H1 (cell line): ENCODE measurements at regions not wholly inside any gene's neighbourhood (a gene's known extent, or its start where the extent isn't known, plus 50 kb on each side); places are given as distances from the start of the nearest gene placed in this dataset.

ENCODE experiments used
- CTCF ChIA-PET: fragments of 300-600 bp; sonication (Branson Sonifier 250); formaldehyde crosslinking; loops from one replicate; lab custom pipeline; 2021; ENCODE audit not compliant: partially characterized antibody; lab: Charles Lee
- POLR2A ChIA-PET: fragments of 300-600 bp; sonication (Branson Sonifier 250); formaldehyde crosslinking; loops from one replicate; lab custom pipeline; 2021; ENCODE audit warnings: inconsistent platforms; ENCODE audit not compliant: partially characterized antibody; lab: Charles Lee
- DNase-seq, 2 experiments: peaks; one replicate each; pipeline versions ENCODE4 v3.0.0 to v3.0.0-alpha.2; 2010 to 2022; ENCODE audit warnings: low spot score in 2 of 2, low read depth in 1 of 2, mixed read lengths in 1 of 2
- FAIRE-seq: peaks from 2 replicates; lab custom pipeline; 2011; peaks lifted over from hg19 to GRCh38; lab: Jason Lieb, UNC
- H2AFZ ChIP-seq: 2 replicates; pipeline ENCODE4 v1.8.1; 2012; ENCODE audit warnings: low read length, inconsistent platforms
- H2AK5ac ChIP-seq: 2 replicates; pipeline ENCODE4 v1.6.1; 2013; ENCODE audit warnings: low read depth, low read length
- H2BK120ac ChIP-seq: replicated peaks from 2 replicates; pipeline ENCODE3; 2013; ENCODE audit warnings: low read depth, low read length, inconsistent platforms
- H2BK12ac ChIP-seq: 2 replicates; pipeline ENCODE4 v1.6.1; 2013; ENCODE audit warnings: low read depth, low read length
- H2BK15ac ChIP-seq: 2 replicates; pipeline ENCODE4 v1.6.1; 2013; ENCODE audit warnings: low read length
- H2BK20ac ChIP-seq: 2 replicates; pipeline ENCODE4 v1.6.1; 2013; ENCODE audit warnings: low read length
- H2BK5ac ChIP-seq: 2 replicates; pipeline ENCODE4 v1.6.1; 2013; ENCODE audit warnings: low read depth, low read length
- H3K14ac ChIP-seq: 2 replicates; pipeline ENCODE4 v1.6.1; 2013; ENCODE audit warnings: inconsistent platforms; ENCODE audit not compliant: insufficient read length
- H3K18ac ChIP-seq: 2 replicates; pipeline ENCODE4 v1.6.1; 2013; ENCODE audit warnings: low read length; ENCODE audit errors: extremely low read depth
- H3K23ac ChIP-seq: 2 replicates; pipeline ENCODE4 v1.6.1; 2013; ENCODE audit warnings: inconsistent platforms; ENCODE audit not compliant: insufficient read length
- H3K23me2 ChIP-seq: 2 replicates; pipeline ENCODE4 v1.6.1; 2013; ENCODE audit warnings: low read depth, low read length
- H3K27ac ChIP-seq: 2 replicates; pipeline ENCODE4 v1.6.1; 2011; ENCODE audit warnings: low read depth, low read length, inconsistent platforms
- H3K27me3 ChIP-seq, 4 experiments: replicated peaks in 1 of 4; 1 replicate in 1 of 4; 2 replicates in 3 of 4; pipeline versions ENCODE4 v1.6.1 to v1.8.1; 2011 to 2013; ENCODE audit warnings: low read length in 3 of 4, mild to moderate bottlenecking in 3 of 4, inconsistent platforms in 2 of 4, mixed read lengths in 2 of 4, moderate library complexity in 1 of 4; ENCODE audit not compliant: control insufficient read depth in 3 of 4, insufficient read depth in 3 of 4; ENCODE audit errors: extremely low read depth in 1 of 4
- H3K36me3 ChIP-seq, 4 experiments: 2 replicates each; pipeline versions ENCODE4 v1.6.1 to v1.8.1; 2011 to 2013; ENCODE audit warnings: mild to moderate bottlenecking in 4 of 4, low read length in 3 of 4, moderate library complexity in 2 of 4, control low read depth in 1 of 4, inconsistent platforms in 1 of 4; ENCODE audit not compliant: insufficient read depth in 4 of 4, control insufficient read depth in 2 of 4
- H3K4ac ChIP-seq: replicated peaks from 2 replicates; pipeline ENCODE3; 2013; ENCODE audit warnings: low read length, low read depth, mixed read lengths, inconsistent platforms; ENCODE audit not compliant: insufficient read length
- H3K4me1 ChIP-seq, 4 experiments: replicated peaks in 1 of 4; 1 replicate in 1 of 4; 2 replicates in 3 of 4; pipeline versions ENCODE4 v1.6.1 to v1.8.1; 2011 to 2013; ENCODE audit warnings: low read length in 3 of 4, inconsistent platforms in 2 of 4, mixed read lengths in 1 of 4; ENCODE audit not compliant: insufficient read depth in 4 of 4, control insufficient read depth in 3 of 4
- H3K4me2 ChIP-seq, 2 experiments: 2 replicates each; pipeline versions ENCODE4 v1.6.1 to v1.8.1; 2011 to 2013; ENCODE audit warnings: low read depth in 2 of 2, low read length in 2 of 2, control low read depth in 1 of 2, inconsistent platforms in 1 of 2, mild to moderate bottlenecking in 1 of 2; ENCODE audit not compliant: insufficient read depth in 1 of 2
- H3K4me3 ChIP-seq, 4 experiments: fragments of 200-600, 300-600 bp in 1 of 4; sonication (generic), shearing (Covaris generic), sonication (Bioruptor Twin) in 1 of 4; 2 replicates each; pipeline versions ENCODE4 v1.5.1 to v1.8.1; 2011 to 2016; ENCODE audit warnings: low read length in 4 of 4, low read depth in 3 of 4, control low read depth in 2 of 4, inconsistent platforms in 2 of 4, mild to moderate bottlenecking in 2 of 4, mixed read lengths in 1 of 4, moderate library complexity in 1 of 4; ENCODE audit not compliant: insufficient read depth in 2 of 4; ENCODE audit errors: extremely low read depth in 1 of 4
- H3K56ac ChIP-seq: replicated peaks from 2 replicates; pipeline ENCODE3; 2013; ENCODE audit warnings: low read depth, mild to moderate bottlenecking, mixed read lengths, low read length, inconsistent platforms; ENCODE audit not compliant: insufficient read length
- H3K79me1 ChIP-seq: 2 replicates; pipeline ENCODE4 v1.6.1; 2013; ENCODE audit warnings: low read depth, low read length, control low read depth
- H3K79me2 ChIP-seq, 2 experiments: 2 replicates each; pipeline versions ENCODE4 v1.6.1 to v1.8.1; 2012 to 2013; ENCODE audit warnings: low read length in 2 of 2, mild to moderate bottlenecking in 2 of 2, inconsistent platforms in 1 of 2; ENCODE audit not compliant: insufficient read depth in 2 of 2, control insufficient read depth in 1 of 2
- H3K9ac ChIP-seq, 4 experiments: replicated peaks in 1 of 4; 1 replicate in 1 of 4; 2 replicates in 3 of 4; pipeline versions ENCODE4 v1.6.1 to v1.8.1; 2011 to 2013; ENCODE audit warnings: low read depth in 3 of 4, low read length in 3 of 4, control low read depth in 2 of 4, mild to moderate bottlenecking in 2 of 4, moderate library complexity in 2 of 4, inconsistent platforms in 1 of 4; ENCODE audit errors: extremely low read depth in 1 of 4
- H3K9me3 ChIP-seq, 2 experiments: 2 replicates each; pipeline versions ENCODE4 v1.6.1 to v1.8.1; 2012 to 2013; ENCODE audit warnings: mild to moderate bottlenecking in 2 of 2, moderate library complexity in 2 of 2, control low read depth in 1 of 2, inconsistent platforms in 1 of 2, low read depth in 1 of 2, low read length in 1 of 2, mixed read lengths in 1 of 2; ENCODE audit not compliant: insufficient read depth in 2 of 2
- H4K20me1 ChIP-seq, 2 experiments: replicated peaks in 1 of 2; 2 replicates each; pipeline versions ENCODE3 to v1.8.1; 2011 to 2013; ENCODE audit warnings: inconsistent platforms in 2 of 2, low read length in 2 of 2, mild to moderate bottlenecking in 1 of 2; ENCODE audit not compliant: insufficient read depth in 2 of 2, control insufficient read depth in 1 of 2
- H4K5ac ChIP-seq: 2 replicates; pipeline ENCODE4 v1.6.1; 2013; ENCODE audit warnings: low read length, low read depth, mixed read lengths, inconsistent platforms; ENCODE audit not compliant: insufficient read length
- H4K8ac ChIP-seq: 2 replicates; pipeline ENCODE4 v1.8.0; 2013; ENCODE audit warnings: mild to moderate bottlenecking, moderate library complexity, low read length, inconsistent platforms; ENCODE audit not compliant: insufficient read depth; ENCODE audit errors: extremely low read depth
- H4K91ac ChIP-seq: replicated peaks from 2 replicates; pipeline ENCODE3; 2013; ENCODE audit warnings: low read length, mixed read lengths, inconsistent platforms; ENCODE audit not compliant: insufficient read length
- CHD2 ChIP-seq: IDR thresholded peaks from 2 replicates; pipeline ENCODE4 v1.6.1; 2012; ENCODE audit warnings: low read length, improper control_type of control experiment
- EP300 ChIP-seq, 2 experiments: IDR thresholded peaks; 1 replicate in 1 of 2; 2 replicates in 1 of 2; pipeline ENCODE4 v1.6.1; 2011 to 2012; ENCODE audit warnings: low read depth in 2 of 2, low read length in 2 of 2, mild to moderate bottlenecking in 2 of 2, borderline replicate concordance in 1 of 2, inconsistent platforms in 1 of 2, moderate library complexity in 1 of 2
- GABPA ChIP-seq: IDR thresholded peaks from 2 replicates; pipeline ENCODE4 v1.6.1; 2011; ENCODE audit warnings: mild to moderate bottlenecking, low read length, moderate library complexity, borderline replicate concordance; ENCODE audit not compliant: insufficient read depth
- JUN ChIP-seq: IDR thresholded peaks from 2 replicates; pipeline ENCODE4 v1.6.1; 2011; ENCODE audit warnings: low read depth, mild to moderate bottlenecking, improper control_type of control experiment, low read length
- JUND ChIP-seq: IDR thresholded peaks from 2 replicates; pipeline ENCODE4 v1.6.1; 2011; ENCODE audit warnings: mild to moderate bottlenecking, improper control_type of control experiment, low read length
- KDM5A ChIP-seq: fragments of 200-600 bp; IDR thresholded peaks from 2 replicates; pipeline ENCODE4 v1.7.1; 2012; ENCODE audit warnings: mild to moderate bottlenecking, low read length, inconsistent platforms, mixed read lengths
- MAFK ChIP-seq: IDR thresholded peaks from 2 replicates; pipeline ENCODE4 v1.6.1; 2012; ENCODE audit warnings: low read depth, mild to moderate bottlenecking, improper control_type of control experiment, low read length
- RAD21 ChIP-seq, 2 experiments: IDR thresholded peaks in 1 of 2; conservative IDR thresholded peaks in 1 of 2; 2 replicates each; pipeline ENCODE4 v1.6.1; 2011; ENCODE audit warnings: low read depth in 2 of 2, low read length in 2 of 2, improper control_type of control experiment in 1 of 2, inconsistent platforms in 1 of 2, mild to moderate bottlenecking in 1 of 2, moderate library complexity in 1 of 2
- RFX5 ChIP-seq: IDR thresholded peaks from 2 replicates; pipeline ENCODE4 v1.6.1; 2011; ENCODE audit warnings: low read depth, low read length, improper control_type of control experiment, borderline replicate concordance
- SAP30 ChIP-seq: fragments of 300-600 bp; sonication (generic); IDR thresholded peaks from 2 replicates; pipeline ENCODE4 v1.7.1; 2012; ENCODE audit warnings: low read length, moderate library complexity, mild to moderate bottlenecking, inconsistent platforms; ENCODE audit not compliant: insufficient read depth, insufficient replicate concordance
- SIN3A ChIP-seq, 2 experiments: IDR thresholded peaks in 1 of 2; conservative IDR thresholded peaks in 1 of 2; 2 replicates each; pipeline ENCODE4 v1.6.1; 2011 to 2012; ENCODE audit warnings: low read length in 2 of 2, improper control_type of control experiment in 1 of 2, low read depth in 1 of 2, mild to moderate bottlenecking in 1 of 2
- SP1 ChIP-seq: IDR thresholded peaks from 2 replicates; pipeline ENCODE4 v1.6.1; 2011; ENCODE audit warnings: low read depth, low read length
- TCF12 ChIP-seq: IDR thresholded peaks from 2 replicates; pipeline ENCODE4 v1.6.1; 2011; ENCODE audit warnings: low read depth, mild to moderate bottlenecking, low read length
- YY1 ChIP-seq: IDR thresholded peaks from 2 replicates; pipeline ENCODE4 v1.6.1; 2011; ENCODE audit warnings: low read depth, mild to moderate bottlenecking, low read length
- WGBS, 2 experiments: shearing (Covaris generic) in 1 of 2; methylation state at CpG; one replicate each; pipeline versions ENCODE4 v1.1.6 to v1.1.7; 2013 to 2015; ENCODE audit warnings: low lambda C conversion rate in 2 of 2, mixed read lengths in 2 of 2, inconsistent platforms in 1 of 2, low coverage in 1 of 2, missing lambda C conversion rate in 1 of 2; ENCODE audit not compliant: insufficient replicate concordance in 2 of 2, insufficient coverage in 1 of 2, insufficient read length in 1 of 2; ENCODE audit errors: extremely low coverage in 1 of 2, missing lambda C conversion rate in 1 of 2; 5-methylcytosine and 5-hydroxymethylcytosine counted together

DNA sequence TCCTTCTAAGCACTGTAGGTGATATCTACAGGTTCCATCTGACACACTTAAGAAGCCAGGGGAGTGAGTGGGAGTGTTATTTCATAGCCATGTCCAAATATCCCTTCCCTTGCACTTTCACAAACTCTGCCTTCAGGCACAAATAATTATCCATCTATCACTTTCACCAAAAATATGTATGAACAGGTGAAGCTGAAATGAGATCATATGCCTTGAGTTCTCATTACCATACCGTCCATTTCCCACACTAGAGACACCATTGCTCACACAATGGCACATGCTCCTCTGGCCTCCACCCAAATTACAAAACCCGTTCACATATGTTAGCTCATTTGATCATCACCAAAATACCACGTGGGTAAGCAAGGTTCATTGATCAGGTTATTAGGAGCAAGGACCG lies 151.9 kb upstream of the BNIP2 start:
- Histone ChIP-seq H3K23me2 (peaks cover 2% of the 10 kb centered on the region; the same call in 1 of the 2 replicates), H3K27ac (no peak overlapping the region), H3K18ac (no peak overlapping the region), H3K27me3 (no peaks in the 10 kb centered on the region; a peak in 1 of 7 replicates), H3K4ac (no peak overlapping the region), H2BK120ac (no peak overlapping the region), H2BK20ac (no peak overlapping the region), H4K8ac (no peak overlapping the region), H3K9ac (no peak overlapping the region), H3K23ac (no peak overlapping the region), H3K14ac (no peak overlapping the region), H2AK5ac (no peak overlapping the region), H2AFZ (no peak overlapping the region), H3K79me2 (no peaks in the 10 kb centered on the region), H2BK5ac (no peak overlapping the region), H3K4me3 (no peak overlapping the region), H4K5ac (no peak overlapping the region), H3K79me1 (no peaks in the 10 kb centered on the region; the same call in 1 of the 2 replicates), H4K91ac (no peak overlapping the region), H4K20me1 (no peaks in the 10 kb centered on the region), H2BK12ac (no peak overlapping the region), H3K4me2 (no peak overlapping the region), H3K36me3 (no peaks in the 10 kb centered on the region), H3K4me1 (no peaks in the 10 kb centered on the region), H3K56ac (no peak overlapping the region), H2BK15ac (no peak overlapping the region), H3K9me3 (no peaks in the 10 kb centered on the region)
- no peak for FAIRE-seq
- WGBS, 2 experiments: 95% methylated on average over 4 of the region's 4 CpGs; no CpG with 5 or more reads in 1 of the 2 experiments
- CTCF ChIA-PET: interaction anchor here (1.1 to 1.8 kb wide), 2 partner anchors 76 to 98 kb away, joined by 3 to 4 read pairs; no protein-coding TSS in a partner anchor
- TF ChIP-seq RFX5: no peak
- TF ChIP-seq CHD2: no peak
- no peak for TF ChIP-seq JUND
- TF ChIP-seq JUN: no peak
- TF ChIP-seq SIN3A (conservative IDR thresholded peaks at IDR 0.05 in 1 of 2, IDR thresholded peaks at IDR 0.05 in 1 of 2; ENCODE audit: low read depth in 1 of 2, low read length in 2 of 2): no peak
- TF ChIP-seq SAP30: no peak
- no peak for TF ChIP-seq KDM5A
- no peak for TF ChIP-seq SP1
- TF ChIP-seq TCF12: no peak
- no peak for TF ChIP-seq EP300 (IDR thresholded peaks at IDR 0.05; ENCODE audit: borderline replicate concordance in 1 of 2, low read depth in 2 of 2, low read length in 2 of 2)
- TF ChIP-seq GABPA: no peak
- no peak for TF ChIP-seq MAFK
- no peak for TF ChIP-seq RAD21 (IDR thresholded peaks at IDR 0.05 in 1 of 2, conservative IDR thresholded peaks at IDR 0.05 in 1 of 2; ENCODE audit: low read depth in 2 of 2, low read length in 2 of 2)
- TF ChIP-seq YY1: no peak
- TF ChIP-seq, all 59 proteins: peak for 0
- no peak for DNase-seq
- POLR2A ChIA-PET: interaction anchor here (0.7 kb wide), 1 partner anchor 70 kb away, joined by 3 read pairs; no protein-coding TSS in a partner anchor
